ENCODE measurements at regions not wholly inside any gene's neighbourhood (a gene's known extent, or its start where the extent isn't known, plus 50 kb on each side); places are given as distances from the start of the nearest gene placed in this dataset.

DNA sequence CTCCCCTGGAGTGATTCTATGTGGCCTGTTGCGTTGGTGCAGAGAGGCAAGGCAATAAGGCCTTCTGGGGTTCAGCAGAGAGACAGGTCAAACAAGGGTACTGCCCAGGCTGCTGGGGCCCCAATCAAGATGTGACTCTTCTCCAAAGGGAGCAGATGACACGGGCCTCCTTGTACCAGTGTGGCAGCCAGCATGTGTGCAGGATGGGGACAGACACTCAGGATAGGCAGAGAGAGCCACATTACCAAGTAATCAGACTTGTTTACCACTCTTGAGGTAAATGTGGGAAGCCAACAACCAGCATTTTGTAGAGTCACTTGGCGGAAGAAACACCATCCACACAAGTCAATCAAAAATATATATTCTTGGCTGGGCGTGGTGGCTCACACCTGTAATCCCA, 95.3 kb upstream of the DLG1 start:
- H3K79me2 ChIP-seq (ENCODE audit: insufficient read depth, low read length), result no peaks in the 10 kb centered on the region
- H3K27ac ChIP-seq (ENCODE audit: low read depth, low read length), result peak overlapping the region; percentile 99
- TF ChIP-seq, protein P1, sequence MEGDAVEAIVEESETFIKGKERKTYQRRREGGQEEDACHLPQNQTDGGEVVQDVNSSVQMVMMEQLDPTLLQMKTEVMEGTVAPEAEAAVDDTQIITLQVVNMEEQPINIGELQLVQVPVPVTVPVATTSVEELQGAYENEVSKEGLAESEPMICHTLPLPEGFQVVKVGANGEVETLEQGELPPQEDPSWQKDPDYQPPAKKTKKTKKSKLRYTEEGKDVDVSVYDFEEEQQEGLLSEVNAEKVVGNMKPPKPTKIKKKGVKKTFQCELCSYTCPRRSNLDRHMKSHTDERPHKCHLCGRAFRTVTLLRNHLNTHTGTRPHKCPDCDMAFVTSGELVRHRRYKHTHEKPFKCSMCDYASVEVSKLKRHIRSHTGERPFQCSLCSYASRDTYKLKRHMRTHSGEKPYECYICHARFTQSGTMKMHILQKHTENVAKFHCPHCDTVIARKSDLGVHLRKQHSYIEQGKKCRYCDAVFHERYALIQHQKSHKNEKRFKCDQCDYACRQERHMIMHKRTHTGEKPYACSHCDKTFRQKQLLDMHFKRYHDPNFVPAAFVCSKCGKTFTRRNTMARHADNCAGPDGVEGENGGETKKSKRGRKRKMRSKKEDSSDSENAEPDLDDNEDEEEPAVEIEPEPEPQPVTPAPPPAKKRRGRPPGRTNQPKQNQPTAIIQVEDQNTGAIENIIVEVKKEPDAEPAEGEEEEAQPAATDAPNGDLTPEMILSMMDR (IDR thresholded peaks at IDR 0.05; ENCODE audit: extremely low read depth, low read depth, low read length), result no peak
- H3K4me2 ChIP-seq (ENCODE audit: insufficient read depth, low read length), result no peak overlapping the region
- DNase-seq (ENCODE audit: insufficient read length, low spot score, missing footprints), result no peak
- H3K27me3 ChIP-seq (ENCODE audit: insufficient read depth, low read length), result peaks cover 18% of the 10 kb centered on the region
- no peaks in the 10 kb centered on the region for H3K36me3 ChIP-seq (ENCODE audit: insufficient read depth, low read length)
- H3K9me3 ChIP-seq (ENCODE audit: low read depth, low read length), result no peaks in the 10 kb centered on the region
- H2AFZ ChIP-seq (ENCODE audit: low read length), result no peak overlapping the region
- H3K4me3 ChIP-seq (ENCODE audit: insufficient read depth, low read length), result no peak overlapping the region
- H3K4me1 ChIP-seq (ENCODE audit: insufficient read depth, low read length), result peaks cover 31% of the 10 kb centered on the region
- no peaks in the 10 kb centered on the region for H4K20me1 ChIP-seq (ENCODE audit: insufficient read depth, low read length)

DNA sequence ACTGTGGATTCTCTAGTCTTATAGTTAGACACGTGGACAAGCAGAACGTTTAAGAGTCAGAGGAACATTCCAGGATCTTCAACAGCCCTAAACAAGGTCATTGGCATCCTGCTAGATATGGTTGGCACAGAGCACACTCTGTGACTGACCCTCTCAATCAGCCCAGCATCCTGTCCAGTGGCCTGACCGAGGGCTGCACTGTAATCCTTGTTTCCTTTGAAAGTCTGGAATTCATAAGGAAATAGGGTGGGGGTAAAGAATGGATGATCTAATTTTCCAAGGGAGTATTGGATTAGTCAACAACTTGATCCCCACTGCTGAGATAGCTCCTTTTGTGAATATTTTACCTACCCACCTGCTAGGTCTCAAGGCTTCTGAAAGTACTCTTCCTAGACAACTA, 94.5 kb upstream of the DLG1 start:
- Histone ChIP-seq H3K4me2 (ENCODE audit: insufficient read depth, low read length) (no peak overlapping the region), H3K27me3 (ENCODE audit: insufficient read depth, low read length) (peaks cover 26% of the 10 kb centered on the region), H2AFZ (ENCODE audit: low read length) (peak overlapping the region; percentile 26), H3K4me3 (ENCODE audit: insufficient read depth, low read length) (no peak overlapping the region), H3K4me1 (ENCODE audit: insufficient read depth, low read length) (peaks cover 31% of the 10 kb centered on the region), H4K20me1 (ENCODE audit: insufficient read depth, low read length) (no peaks in the 10 kb centered on the region), H3K9me3 (ENCODE audit: low read depth, low read length) (no peaks in the 10 kb centered on the region), H3K27ac (ENCODE audit: low read depth, low read length) (peak overlapping the region; percentile 99), H3K36me3 (ENCODE audit: insufficient read depth, low read length) (no peaks in the 10 kb centered on the region), H3K79me2 (ENCODE audit: insufficient read depth, low read length) (no peaks in the 10 kb centered on the region)
- TF ChIP-seq, protein P1 (IDR thresholded peaks at IDR 0.05; ENCODE audit: extremely low read depth, low read depth, low read length), result no peak
- DNase-seq (ENCODE audit: insufficient read length, low spot score, missing footprints), result no peak

GRCh38 chr3:197381371-197381770, 83.0 kb upstream of the DLG1 start:
- Histone ChIP-seq H4K20me1 (ENCODE audit: insufficient read depth, low read length) (no peaks in the 10 kb centered on the region), H3K36me3 (ENCODE audit: insufficient read depth, low read length) (no peaks in the 10 kb centered on the region), H3K4me2 (ENCODE audit: insufficient read depth, low read length) (no peak overlapping the region), H3K4me1 (ENCODE audit: insufficient read depth, low read length) (peaks cover 9% of the 10 kb centered on the region), H3K9me3 (ENCODE audit: low read depth, low read length) (no peaks in the 10 kb centered on the region), H3K27me3 (ENCODE audit: insufficient read depth, low read length) (peaks cover 21% of the 10 kb centered on the region), H3K27ac (ENCODE audit: low read depth, low read length) (no peak overlapping the region), H3K79me2 (ENCODE audit: insufficient read depth, low read length) (no peaks in the 10 kb centered on the region), H2AFZ (ENCODE audit: low read length) (no peak overlapping the region), H3K4me3 (ENCODE audit: insufficient read depth, low read length) (no peak overlapping the region)
- TF ChIP-seq, protein P1 (IDR thresholded peaks at IDR 0.05; ENCODE audit: extremely low read depth, low read depth, low read length), result no peak
- no peak for DNase-seq (ENCODE audit: insufficient read length, low spot score, missing footprints)

- Histone ChIP-seq H4K20me1 (ENCODE audit: insufficient read depth, low read length) (no peaks in the 10 kb centered on the region), H3K27ac (ENCODE audit: low read depth, low read length) (no peak overlapping the region), H3K4me2 (ENCODE audit: insufficient read depth, low read length) (no peak overlapping the region), H3K27me3 (ENCODE audit: insufficient read depth, low read length) (peaks cover 15% of the 10 kb centered on the region), H3K4me1 (ENCODE audit: insufficient read depth, low read length) (peaks cover 9% of the 10 kb centered on the region), H3K9me3 (ENCODE audit: low read depth, low read length) (no peaks in the 10 kb centered on the region), H2AFZ (ENCODE audit: low read length) (no peak overlapping the region), H3K4me3 (ENCODE audit: insufficient read depth, low read length) (no peak overlapping the region), H3K36me3 (ENCODE audit: insufficient read depth, low read length) (no peaks in the 10 kb centered on the region), H3K79me2 (ENCODE audit: insufficient read depth, low read length) (no peaks in the 10 kb centered on the region)
- no peak for DNase-seq (ENCODE audit: insufficient read length, low spot score, missing footprints)
- TF ChIP-seq, protein P1 (IDR thresholded peaks at IDR 0.05; ENCODE audit: extremely low read depth, low read depth, low read length), result no peak
Observed at GRCh38 chr3:197380786-197381185, 82.4 kb upstream of the DLG1 start.

Data from osteoblast (primary cell).